ENCODE measurements at regions not wholly inside any gene's neighbourhood (a gene's known extent, or its start where the extent isn't known, plus 50 kb on each side); places are given as distances from the start of the nearest gene placed in this dataset.

DNA sequence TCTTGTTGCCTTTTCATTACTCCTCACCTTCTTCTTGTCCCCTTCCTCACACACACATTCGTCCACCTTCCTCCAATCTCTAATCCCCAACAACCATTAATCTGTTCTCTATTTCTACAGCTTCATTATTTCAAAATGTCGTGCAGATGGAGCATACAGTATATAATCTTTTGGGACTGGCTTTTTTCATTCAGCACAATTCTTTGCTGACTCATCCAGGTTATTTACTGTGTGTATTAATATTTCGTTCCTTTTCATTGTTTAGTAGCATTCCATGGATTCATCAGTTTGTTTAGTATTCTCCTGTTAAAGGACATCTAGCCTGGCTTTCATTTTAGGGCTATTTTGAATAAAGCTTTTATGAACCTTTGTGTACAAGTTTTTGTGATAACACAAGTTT is 159.3 kb downstream of the PTPN20 start:
- TF ChIP-seq CTCF (IDR thresholded peaks at IDR 0.05; ENCODE audit: unreplicated experiment in 3 of 3): no peak
- Mint-ChIP-seq H3K36me3 (ENCODE audit: low read depth) (no peaks in the 10 kb centered on the region), H3K27me3 (ENCODE audit: low read depth) (peaks cover 11% of the 10 kb centered on the region), H3K27ac (no peak overlapping the region), H3K4me3 (no peak overlapping the region), H3K9me3 (no peaks in the 10 kb centered on the region), H3K4me1 (peaks cover 10% of the 10 kb centered on the region)

- H3K4me1 Mint-ChIP-seq: peaks cover 10% of the 10 kb centered on the region
- H3K27me3 Mint-ChIP-seq (ENCODE audit: low read depth): peaks cover 15% of the 10 kb centered on the region
- H3K36me3 Mint-ChIP-seq (ENCODE audit: low read depth): no peaks in the 10 kb centered on the region
- no peak for TF ChIP-seq CTCF (IDR thresholded peaks at IDR 0.05; ENCODE audit: unreplicated experiment in 3 of 3)
- H3K9me3 Mint-ChIP-seq: no peaks in the 10 kb centered on the region
- H3K4me3 Mint-ChIP-seq: no peak overlapping the region
- H3K27ac Mint-ChIP-seq: no peak overlapping the region
These were observed 160.7 kb downstream of the PTPN20 start for GRCh38 chr10:47071891-47072290.

DNA sequence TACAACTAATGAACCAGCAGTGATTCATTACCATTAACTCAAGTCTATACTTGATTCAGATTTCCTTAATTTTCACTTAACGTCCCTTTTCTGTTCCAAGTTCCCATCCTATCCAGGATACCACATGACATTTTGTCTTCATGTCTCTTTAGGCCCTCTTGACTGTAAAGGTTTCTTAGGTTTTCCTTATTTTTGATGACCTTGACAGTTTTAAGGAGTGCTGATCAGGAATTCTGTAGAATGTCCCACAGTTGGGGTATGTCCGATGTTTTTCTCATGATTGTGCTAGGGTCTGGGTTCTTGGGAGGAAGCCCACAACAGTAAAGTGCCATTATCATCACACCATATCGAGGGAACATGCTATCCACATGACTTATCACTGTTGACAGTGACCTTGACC is 162.7 kb downstream of the PTPN20 start:
- Mint-ChIP-seq H3K27me3 (ENCODE audit: low read depth) (peaks cover 8% of the 10 kb centered on the region), H3K27ac (no peak overlapping the region), H3K4me1 (peaks cover 4% of the 10 kb centered on the region), H3K9me3 (no peaks in the 10 kb centered on the region), H3K4me3 (no peak overlapping the region), H3K36me3 (ENCODE audit: low read depth) (no peaks in the 10 kb centered on the region)
- no peak for TF ChIP-seq CTCF (IDR thresholded peaks at IDR 0.05; ENCODE audit: unreplicated experiment in 3 of 3)

- no peak for TF ChIP-seq CTCF (IDR thresholded peaks at IDR 0.05; ENCODE audit: unreplicated experiment in 3 of 3)
- no peaks in the 10 kb centered on the region for H3K4me1 Mint-ChIP-seq
- H3K36me3 Mint-ChIP-seq (ENCODE audit: low read depth): no peaks in the 10 kb centered on the region
- peaks cover 12% of the 10 kb centered on the region for H3K27me3 Mint-ChIP-seq (ENCODE audit: low read depth)
- no peaks in the 10 kb centered on the region for H3K9me3 Mint-ChIP-seq
- H3K4me3 Mint-ChIP-seq: no peak overlapping the region
- no peak overlapping the region for H3K27ac Mint-ChIP-seq
These were observed 165.7 kb downstream of the PTPN20 start for GRCh38 chr10:47076949-47077361.

- no peaks in the 10 kb centered on the region for H3K36me3 Mint-ChIP-seq (ENCODE audit: low read depth)
- peaks cover 12% of the 10 kb centered on the region for H3K27me3 Mint-ChIP-seq (ENCODE audit: low read depth)
- H3K27ac Mint-ChIP-seq: no peak overlapping the region
- no peaks in the 10 kb centered on the region for H3K4me1 Mint-ChIP-seq
- TF ChIP-seq CTCF (IDR thresholded peaks at IDR 0.05; ENCODE audit: unreplicated experiment in 3 of 3): no peak
- no peak overlapping the region for H3K4me3 Mint-ChIP-seq
- no peaks in the 10 kb centered on the region for H3K9me3 Mint-ChIP-seq
These were observed 166.2 kb downstream of the PTPN20 start for GRCh38 chr10:47077386-47077785.

GRCh38 chr10:47077941-47078340 is 166.7 kb downstream of the PTPN20 start:
- no peaks in the 10 kb centered on the region for H3K36me3 Mint-ChIP-seq (ENCODE audit: low read depth)
- no peak overlapping the region for H3K27ac Mint-ChIP-seq
- no peaks in the 10 kb centered on the region for H3K9me3 Mint-ChIP-seq
- H3K4me1 Mint-ChIP-seq: no peaks in the 10 kb centered on the region
- TF ChIP-seq CTCF (IDR thresholded peaks at IDR 0.05; ENCODE audit: unreplicated experiment in 3 of 3): no peak
- no peak overlapping the region for H3K4me3 Mint-ChIP-seq
- peaks cover 12% of the 10 kb centered on the region for H3K27me3 Mint-ChIP-seq (ENCODE audit: low read depth)
